IPS DF 19.7 (cell line): ENCODE measurements at regions not wholly inside any gene's neighbourhood (a gene's known extent, or its start where the extent isn't known, plus 50 kb on each side); places are given as distances from the start of the nearest gene placed in this dataset.
"Not testable (repeated sequence)": the region's sequence is repeated elsewhere in the genome, so short reads cannot be mapped to it uniquely, and the experiment has no call there.

ENCODE experiments used
- DNase-seq: peaks from one replicate; pipeline ENCODE4 v3.0.0-alpha.2; 2013; ENCODE audit warnings: low read depth, low spot score

DNA sequence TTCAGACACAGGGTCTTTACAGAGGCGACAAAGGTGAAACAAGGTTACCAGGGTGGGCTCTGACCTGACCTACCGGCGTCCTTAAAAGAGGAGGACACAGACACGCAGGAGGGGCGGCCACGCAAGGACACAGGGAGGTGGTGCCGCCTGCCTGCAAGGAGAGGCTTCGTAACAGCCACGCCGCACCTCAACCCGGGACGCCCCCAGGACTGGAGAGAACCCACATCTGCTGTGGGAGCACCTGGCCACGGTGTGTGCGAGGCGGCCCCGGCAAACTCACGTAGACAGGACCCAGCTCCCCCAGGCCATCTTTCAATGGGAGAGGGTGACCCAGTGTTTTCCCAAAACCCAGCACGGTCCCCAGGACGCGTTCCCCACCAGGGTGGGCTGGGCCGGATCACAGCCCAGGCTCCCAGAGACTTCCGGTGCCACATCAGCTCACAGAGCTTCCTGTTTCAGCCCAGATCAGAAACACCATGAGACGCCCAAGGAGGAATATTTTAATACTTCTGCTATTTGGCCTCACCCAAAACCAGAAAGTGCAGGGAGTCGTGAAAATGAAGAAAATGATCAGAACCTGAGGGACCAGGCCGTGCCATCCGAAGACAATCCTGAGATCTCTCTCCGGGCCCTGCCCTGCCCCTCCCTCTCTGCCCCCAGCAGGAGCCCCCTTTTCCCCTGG lies 5417.4 kb upstream of the TPTE start:
- DNase-seq = not testable (repeated sequence)

GRCh38 chr21:5104562-5104928 lies 5416.8 kb upstream of the TPTE start:
- DNase-seq = not testable (repeated sequence)

- DNase-seq = not testable (repeated sequence)
Measured at GRCh38 chr21:5105939-5106708, 5415.3 kb upstream of the TPTE start.

DNA sequence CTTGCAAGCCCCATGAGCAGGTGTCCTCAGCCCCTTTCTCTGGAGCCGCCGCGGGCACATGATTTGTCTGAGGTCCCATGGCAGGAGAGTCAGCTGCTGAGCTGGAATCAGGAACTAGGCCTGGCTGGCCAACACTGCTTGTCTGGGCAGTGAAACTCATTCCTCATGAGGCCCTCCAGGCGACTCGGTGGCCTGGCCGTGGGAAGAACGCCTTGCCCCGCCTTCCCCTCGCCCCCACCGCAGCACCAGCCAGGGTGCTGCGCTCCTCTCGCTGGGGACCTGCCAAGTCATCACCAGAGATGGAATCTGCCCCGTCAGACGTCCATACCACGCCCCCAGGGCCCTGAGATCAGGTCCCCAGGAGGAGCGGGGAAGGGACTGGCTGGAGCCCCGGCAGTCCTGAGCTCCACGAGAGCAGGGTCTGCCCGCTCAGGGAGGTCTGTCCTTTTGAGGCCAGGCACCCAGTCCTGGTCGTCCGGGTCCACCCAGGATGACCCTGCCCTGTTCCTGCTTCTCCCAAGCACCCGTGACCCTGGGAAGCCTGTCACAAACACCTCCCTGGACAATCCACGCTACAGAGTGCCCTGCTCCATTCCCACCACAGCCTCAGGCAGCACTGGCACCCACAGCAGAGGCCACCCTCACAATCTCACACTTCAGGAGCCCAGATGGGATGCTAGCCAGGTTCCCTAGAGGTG lies 5414.5 kb upstream of the TPTE start:
- not testable (repeated sequence) for DNase-seq

GRCh38 chr21:5107637-5108036 lies 5413.7 kb upstream of the TPTE start:
- not testable (repeated sequence) for DNase-seq

DNA sequence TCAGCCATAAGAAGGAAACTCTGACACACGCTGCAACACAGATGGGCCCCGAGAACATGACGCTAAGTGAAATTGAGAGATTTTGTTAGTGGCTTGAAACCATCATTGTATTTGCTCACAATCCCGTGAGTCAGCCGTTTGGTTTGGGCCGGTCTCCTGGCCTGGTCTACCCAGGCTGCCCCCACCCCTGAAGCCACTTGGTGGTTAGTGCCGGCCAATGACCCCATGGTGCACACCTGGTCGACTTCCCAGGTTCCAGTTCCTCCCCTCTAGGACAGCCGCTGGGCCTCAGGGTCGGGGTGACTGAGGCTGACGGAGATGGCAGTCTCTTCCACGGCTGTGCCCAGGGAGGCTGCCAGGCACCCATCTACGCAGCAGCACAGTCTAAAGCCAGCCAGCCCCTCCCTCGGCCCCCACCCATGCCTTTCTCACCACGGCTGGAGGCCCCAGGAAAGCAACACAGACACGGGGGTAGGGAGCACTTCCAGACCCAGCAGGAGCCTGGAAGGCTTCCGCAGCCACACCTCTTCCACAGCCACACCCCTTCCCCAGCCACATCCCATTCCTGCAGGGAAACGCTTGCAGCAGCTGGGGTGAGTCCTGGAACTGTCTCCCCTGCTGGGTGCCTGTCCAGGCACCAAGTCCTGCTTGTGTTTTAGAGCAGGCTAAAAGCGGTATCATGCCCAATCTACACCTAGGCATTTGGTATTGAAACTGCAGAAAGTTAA lies 5413.2 kb upstream of the TPTE start:
- not testable (repeated sequence) for DNase-seq

- not testable (repeated sequence) for DNase-seq
Measured at GRCh38 chr21:5111197-5111596, 5410.2 kb upstream of the TPTE start.

DNA sequence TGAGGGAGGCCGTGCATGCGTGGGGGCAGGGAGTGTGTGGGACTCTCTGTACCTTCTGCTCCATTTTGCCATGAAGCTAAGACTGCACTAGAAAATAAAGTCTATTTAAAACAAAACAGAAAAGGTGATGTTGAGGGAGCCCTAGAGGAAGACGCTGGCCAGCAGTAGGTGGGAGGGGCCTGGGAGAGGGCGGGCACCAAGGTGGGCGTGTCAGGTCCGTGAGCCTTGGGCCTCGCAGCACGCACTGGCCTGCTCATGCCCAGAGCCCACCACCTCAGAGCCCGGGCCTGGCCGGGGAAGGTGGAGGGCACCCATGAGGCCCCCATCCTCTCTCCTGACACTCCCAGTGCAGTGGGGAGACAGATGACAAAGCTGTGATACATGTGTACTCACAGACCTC lies 5408.3 kb upstream of the TPTE start:
- DNase-seq = not testable (repeated sequence)

GRCh38 chr21:5114468-5114867 lies 5406.9 kb upstream of the TPTE start:
- DNase-seq = not testable (repeated sequence)

DNA sequence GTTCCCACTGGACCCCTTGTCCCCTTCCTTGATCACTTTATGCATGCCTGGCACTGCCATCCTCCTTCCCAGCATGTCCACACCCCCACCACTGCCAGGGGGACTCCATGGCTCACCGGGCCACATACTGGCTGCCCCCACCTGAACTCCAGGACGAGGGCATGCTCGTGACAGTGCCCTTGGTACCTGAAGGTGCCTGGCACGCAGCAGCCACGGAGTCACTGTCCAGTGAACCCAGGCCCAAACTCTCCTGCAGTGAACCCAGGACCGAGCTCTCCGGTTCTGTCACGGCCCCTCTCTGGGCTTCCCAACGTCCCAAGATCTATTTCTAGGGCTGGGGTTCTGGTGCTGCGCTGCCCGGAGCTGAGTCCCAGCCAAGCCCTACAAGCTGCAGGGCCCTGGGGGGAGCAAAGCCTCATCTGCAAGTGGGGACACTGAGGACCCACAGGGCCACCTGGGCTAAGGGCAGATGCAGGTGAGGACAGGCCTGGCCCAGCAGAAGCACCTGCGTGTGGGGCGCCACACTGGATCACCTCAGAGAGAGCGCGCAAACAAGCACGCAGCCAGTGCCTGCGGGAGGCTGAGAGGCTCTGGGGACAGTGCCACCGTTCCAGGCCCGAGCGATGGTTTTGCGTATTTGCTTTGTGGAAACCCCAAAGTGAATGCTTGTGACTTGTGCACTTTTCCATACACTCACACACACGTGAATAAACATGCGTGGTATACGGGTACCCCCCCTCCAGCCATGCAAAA lies 5406.3 kb upstream of the TPTE start:
- DNase-seq = not testable (repeated sequence)

DNA sequence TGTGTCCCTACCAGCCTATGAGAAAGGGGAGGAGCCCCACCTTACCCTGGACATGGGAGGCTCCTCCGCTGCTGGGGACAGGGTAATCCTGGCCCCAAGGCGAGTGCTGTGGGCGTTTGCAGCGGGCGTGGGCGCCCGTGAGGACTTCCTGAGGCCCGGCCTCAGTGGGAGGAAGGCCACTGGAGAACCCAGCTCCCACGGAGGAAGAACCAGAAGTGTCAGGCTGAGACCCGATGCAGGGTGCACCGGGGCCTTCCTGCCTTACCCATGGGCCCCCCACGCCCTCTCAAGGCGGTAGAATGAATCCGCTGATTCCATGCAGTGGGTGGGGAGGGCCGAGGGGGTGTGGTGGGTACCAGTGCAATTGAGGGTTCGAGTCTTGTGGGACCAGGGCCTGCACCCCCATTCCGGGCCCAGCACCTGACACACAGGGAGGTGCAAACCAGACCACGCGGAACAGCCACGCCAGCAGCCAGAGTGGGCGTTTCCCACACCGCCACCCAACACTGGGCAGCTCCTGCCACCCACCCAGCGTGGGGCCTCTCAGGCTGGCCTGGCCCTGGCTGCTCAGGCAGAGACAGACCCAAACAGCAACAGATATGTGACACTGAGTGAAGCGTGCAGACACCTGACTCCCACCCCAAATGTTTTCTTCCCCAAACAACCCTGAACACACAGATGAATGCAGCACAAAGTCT lies 5405.6 kb upstream of the TPTE start:
- DNase-seq = not testable (repeated sequence)

GRCh38 chr21:5116344-5117123 lies 5404.8 kb upstream of the TPTE start:
- not testable (repeated sequence) for DNase-seq

DNA sequence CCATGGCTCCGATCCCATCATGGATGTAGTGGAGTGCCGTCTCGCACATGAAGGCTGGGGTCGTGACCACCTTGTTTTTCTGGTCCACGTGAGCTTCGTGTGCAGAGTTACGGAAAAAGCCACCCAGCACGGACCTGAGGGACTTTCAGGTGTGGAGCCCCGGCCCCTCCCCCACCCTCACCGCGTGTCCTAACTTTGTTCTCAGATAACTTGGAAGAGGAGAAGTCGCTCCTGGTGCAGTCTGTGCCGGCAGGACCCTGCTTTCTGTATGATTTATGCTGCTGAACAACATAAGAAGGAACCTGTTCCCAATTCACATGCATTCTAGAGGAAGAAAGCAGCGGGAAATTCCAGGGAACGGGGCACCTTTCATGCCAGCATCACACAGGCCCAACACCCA lies 5404.2 kb upstream of the TPTE start:
- not testable (repeated sequence) for DNase-seq

DNA sequence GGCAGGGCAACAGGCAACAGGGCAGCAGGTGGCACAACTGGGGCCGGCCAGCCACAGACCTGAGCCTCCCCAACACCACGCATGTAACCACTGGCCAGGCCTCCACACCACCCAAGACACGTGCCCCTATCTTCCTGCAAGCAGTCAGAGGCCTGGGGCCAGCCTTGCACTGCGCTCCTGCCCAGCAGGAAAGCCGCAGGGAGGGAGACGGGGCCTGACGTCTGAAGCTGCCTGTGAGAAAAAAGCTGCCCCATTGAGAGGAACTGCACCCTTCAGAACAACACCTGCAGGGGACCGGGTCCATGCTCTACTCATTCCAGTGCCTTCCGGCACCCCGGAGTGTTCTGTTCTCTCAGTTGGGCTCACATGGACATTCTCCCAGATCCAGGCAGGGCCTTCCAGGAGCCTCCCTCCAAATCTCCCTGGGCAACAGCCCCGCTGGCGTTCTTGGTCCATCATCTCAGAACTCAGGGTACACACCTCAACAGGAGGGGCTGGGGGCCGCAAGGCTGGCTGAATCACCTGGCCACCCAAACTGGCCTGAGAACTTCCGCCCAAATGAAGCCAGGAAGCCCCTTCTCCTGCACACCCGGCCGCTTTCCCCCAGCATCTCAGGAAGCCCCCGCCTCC lies 5403.6 kb upstream of the TPTE start:
- DNase-seq = not testable (repeated sequence)

DNA sequence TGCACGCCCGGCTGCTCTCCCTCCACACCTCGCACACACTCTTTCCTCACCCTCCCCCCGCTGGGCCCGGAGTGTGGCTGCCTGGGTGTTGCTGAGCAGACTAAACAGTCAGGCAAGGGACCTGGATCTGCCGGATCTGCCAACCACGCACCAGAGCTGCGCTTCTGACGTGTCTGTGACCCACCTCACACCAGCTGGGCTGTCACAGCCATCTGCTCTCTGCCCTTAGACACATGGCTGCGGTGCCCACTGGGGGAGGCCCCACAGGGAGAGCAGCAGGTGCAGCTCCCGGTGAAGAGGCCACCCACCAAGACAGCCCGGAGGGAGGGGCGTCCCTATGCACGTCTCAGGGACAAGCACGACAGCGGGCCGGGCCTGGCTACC lies 5403.1 kb upstream of the TPTE start:
- DNase-seq = not testable (repeated sequence)

- DNase-seq = not testable (repeated sequence)
Measured at GRCh38 chr21:5119179-5119578, 5402.2 kb upstream of the TPTE start.

GRCh38 chr21:5121399-5121798 lies 5400.0 kb upstream of the TPTE start:
- not testable (repeated sequence) for DNase-seq

- DNase-seq = not testable (repeated sequence)
Measured at GRCh38 chr21:5121849-5122248, 5399.5 kb upstream of the TPTE start.

DNA sequence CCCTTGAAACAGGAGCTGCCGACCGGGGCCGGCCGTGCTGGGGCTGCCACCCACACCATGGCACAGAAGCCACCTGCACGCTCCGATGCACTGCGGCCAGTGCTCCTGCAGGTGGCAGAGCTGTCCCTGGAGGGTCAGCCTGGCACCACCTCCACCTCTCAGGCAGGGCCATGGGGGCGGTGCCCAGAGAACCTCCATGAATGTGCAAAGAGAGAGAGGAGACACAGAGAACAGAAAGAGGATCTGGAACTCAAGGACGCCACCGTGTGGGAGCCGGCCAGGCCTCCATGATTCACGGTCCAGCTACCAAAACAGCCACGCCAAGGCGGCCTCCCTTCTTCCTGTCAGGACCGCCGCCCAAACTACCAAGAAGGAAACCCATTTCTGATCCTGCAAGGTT lies 5397.7 kb upstream of the TPTE start:
- DNase-seq = not testable (repeated sequence)
